ENCODE measurements at regions not wholly inside any gene's neighbourhood (a gene's known extent, or its start where the extent isn't known, plus 50 kb on each side); places are given as distances from the start of the nearest gene placed in this dataset.
A peak's percentile ranks its signal among the peaks of the same experiment; 100 is the strongest.

DNA sequence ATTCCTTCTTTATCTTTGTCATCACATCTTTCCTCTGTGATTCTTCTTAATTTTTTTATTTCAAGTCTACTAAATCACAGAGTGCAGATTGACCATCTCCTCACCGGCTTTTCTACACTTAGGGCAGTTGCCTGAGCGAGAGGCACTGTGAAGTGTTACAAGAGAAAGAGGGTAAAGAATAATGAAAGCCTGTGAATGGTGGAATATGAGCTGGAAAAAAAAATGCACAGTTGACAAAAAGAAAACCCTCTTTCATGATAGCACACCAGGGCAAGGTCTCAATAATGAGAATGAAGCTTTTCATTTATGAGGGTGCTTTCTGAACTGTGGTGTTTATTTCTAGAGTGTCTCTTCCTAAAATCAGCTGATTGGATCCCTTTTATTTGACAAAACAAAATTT is 106.2 kb upstream of the PDE3A start:
- no peak overlapping the region for H3K4me3 ChIP-seq (ENCODE audit: low read depth, low read length)
- TF ChIP-seq, protein P1, sequence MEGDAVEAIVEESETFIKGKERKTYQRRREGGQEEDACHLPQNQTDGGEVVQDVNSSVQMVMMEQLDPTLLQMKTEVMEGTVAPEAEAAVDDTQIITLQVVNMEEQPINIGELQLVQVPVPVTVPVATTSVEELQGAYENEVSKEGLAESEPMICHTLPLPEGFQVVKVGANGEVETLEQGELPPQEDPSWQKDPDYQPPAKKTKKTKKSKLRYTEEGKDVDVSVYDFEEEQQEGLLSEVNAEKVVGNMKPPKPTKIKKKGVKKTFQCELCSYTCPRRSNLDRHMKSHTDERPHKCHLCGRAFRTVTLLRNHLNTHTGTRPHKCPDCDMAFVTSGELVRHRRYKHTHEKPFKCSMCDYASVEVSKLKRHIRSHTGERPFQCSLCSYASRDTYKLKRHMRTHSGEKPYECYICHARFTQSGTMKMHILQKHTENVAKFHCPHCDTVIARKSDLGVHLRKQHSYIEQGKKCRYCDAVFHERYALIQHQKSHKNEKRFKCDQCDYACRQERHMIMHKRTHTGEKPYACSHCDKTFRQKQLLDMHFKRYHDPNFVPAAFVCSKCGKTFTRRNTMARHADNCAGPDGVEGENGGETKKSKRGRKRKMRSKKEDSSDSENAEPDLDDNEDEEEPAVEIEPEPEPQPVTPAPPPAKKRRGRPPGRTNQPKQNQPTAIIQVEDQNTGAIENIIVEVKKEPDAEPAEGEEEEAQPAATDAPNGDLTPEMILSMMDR (IDR thresholded peaks at IDR 0.05; ENCODE audit: insufficient read depth, low read depth, low read length), result no peak
- no peak for DNase-seq (ENCODE audit: low read depth)

DNA sequence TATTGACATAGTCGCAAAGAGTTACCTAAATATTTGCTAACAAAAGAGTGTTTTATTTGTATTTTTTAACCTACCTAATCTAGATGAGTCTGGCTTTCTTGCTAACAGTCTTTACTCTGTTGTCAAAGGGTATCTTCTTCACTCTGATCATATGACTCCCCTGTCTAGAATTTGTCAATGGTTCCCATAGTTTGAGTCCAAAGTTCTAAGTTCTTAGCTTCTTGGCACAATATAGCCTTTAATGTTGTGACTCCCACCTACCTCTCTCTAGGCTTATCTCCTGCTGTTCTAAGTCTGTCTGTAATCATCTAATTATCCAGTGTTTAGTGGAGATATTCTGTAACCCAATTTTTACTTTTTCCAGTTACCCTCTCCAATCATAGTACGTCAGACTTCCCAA is 104.3 kb upstream of the PDE3A start:
- TF ChIP-seq, protein P1 (IDR thresholded peaks at IDR 0.05; ENCODE audit: insufficient read depth, low read depth, low read length), result no peak
- H3K4me3 ChIP-seq (ENCODE audit: low read depth, low read length), result no peak overlapping the region
- DNase-seq (ENCODE audit: low read depth), result no peak

DNA sequence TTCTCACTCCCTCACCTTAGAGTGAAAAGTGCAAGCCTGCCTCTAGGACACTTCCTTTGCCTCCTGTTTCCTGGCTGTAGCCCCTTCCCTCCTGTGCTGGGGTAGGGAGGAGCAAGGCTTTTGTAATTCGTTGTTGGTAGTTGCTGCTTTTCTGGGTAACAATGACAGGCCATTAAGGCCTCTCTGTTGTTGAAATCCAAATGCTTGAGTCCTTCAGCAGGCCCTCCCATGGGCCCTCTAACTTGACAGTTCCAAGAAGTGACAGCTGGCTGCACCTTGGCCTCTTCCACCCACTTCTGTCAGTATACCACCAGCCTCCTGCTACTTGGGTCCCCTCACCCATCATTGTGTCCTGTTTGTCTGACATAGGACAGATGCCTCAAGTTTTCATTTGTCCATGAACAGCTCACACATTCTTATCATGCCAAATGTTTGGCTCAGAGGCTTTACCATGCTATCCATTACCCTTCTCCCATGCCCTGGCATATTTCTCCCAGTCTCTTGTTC is 103.7 kb upstream of the PDE3A start:
- TF ChIP-seq, protein P1 (IDR thresholded peaks at IDR 0.05; ENCODE audit: insufficient read depth, low read depth, low read length), result no peak
- H3K4me3 ChIP-seq (ENCODE audit: low read depth, low read length), result no peak overlapping the region
- no peak for DNase-seq (ENCODE audit: low read depth)

DNA sequence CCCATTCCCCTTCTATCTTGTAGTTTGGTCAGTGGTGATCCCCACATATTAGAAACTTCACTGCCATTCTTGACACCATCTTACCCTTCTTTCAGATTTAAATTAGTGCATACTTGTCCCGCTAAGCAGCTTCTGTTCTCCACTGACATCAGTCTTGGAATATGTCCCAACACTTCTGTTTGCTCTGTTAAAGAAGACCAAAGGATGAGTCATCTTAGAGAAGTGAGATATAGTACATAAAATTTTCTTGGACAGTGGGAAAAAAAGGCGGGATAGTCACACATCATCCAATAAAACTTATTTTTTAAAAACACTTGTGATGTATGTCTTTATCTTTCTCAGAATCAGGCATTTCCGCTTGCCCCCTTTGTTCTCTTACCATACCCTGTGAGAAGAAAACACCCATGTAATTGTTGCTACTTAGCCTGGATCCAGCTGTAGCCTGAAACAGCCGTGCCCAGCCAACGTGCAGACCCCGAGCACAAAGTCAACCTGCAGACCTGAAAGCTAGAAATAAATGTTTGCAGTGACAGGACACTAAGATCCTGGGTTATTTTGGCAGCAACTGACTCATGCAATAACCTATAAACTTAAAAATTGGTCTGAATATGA is 100.1 kb upstream of the PDE3A start:
- no peak overlapping the region for H3K4me3 ChIP-seq (ENCODE audit: low read depth, low read length)
- TF ChIP-seq, protein P1 (IDR thresholded peaks at IDR 0.05; ENCODE audit: insufficient read depth, low read depth, low read length), result no peak
- peak; percentile 25 for DNase-seq (ENCODE audit: low read depth)

DNA sequence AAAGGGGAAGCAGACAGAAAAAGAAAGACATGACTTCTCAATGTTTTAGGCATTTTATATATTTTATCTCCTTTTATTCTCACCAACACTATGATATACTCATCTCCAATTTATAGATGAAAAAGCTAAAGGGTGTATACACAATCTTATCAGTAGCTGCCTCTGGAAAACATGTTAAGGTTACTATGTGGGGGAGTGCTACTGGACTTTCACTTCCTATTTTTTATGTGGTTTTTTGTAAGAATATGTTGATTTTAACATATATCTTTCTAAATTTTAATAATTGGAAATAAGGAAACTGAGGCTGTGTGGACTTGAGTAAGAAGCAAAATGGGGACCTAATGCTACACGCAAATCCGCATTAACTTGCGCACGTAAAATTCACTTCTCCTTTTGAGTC is 99.6 kb upstream of the PDE3A start:
- TF ChIP-seq, protein P1 (IDR thresholded peaks at IDR 0.05; ENCODE audit: insufficient read depth, low read depth, low read length), result no peak
- H3K4me3 ChIP-seq (ENCODE audit: low read depth, low read length), result no peak overlapping the region
- no peak for DNase-seq (ENCODE audit: low read depth)

DNA sequence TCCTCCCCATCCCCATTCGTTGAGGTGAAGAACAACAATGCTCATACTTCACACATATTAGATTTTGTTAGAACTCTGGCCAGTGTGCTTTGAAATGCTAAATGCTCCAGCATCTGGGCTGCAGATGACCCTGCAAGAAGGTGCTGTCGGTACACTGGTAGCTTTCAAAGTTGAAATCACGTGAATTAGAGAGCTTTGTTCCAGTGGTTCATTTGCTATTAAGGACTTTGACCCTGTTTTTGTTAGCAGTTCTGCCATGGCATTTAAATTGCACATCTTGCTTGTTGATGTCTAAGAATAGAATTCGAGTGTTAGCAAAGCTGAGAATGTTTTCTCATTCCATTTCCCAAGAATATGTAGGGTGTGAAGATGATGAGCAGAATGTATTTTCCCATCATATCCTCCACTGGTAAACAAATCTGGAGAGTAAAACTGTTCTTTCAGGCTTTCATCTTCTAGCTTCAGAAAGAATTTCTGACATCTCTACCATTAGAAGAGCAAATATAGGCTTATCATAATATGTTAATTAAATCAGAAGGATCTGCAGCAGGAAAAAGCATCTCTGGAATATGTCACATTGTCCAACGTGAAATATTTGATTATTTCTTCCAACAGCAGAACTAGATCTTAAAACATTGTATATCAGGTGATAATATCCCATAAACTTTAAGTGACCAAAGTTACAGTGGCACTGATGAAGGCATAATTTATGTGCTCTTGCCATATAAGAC is 98.8 kb upstream of the PDE3A start:
- H3K4me3 ChIP-seq (ENCODE audit: low read depth, low read length), result no peak overlapping the region
- DNase-seq (ENCODE audit: low read depth), result peak; percentile 34
- TF ChIP-seq, protein P1 (IDR thresholded peaks at IDR 0.05; ENCODE audit: insufficient read depth, low read depth, low read length), result no peak

Data from fibroblast of villous mesenchyme (primary cell).